ENCODE measurements at regions not wholly inside any gene's neighbourhood (a gene's known extent, or its start where the extent isn't known, plus 50 kb on each side); places are given as distances from the start of the nearest gene placed in this dataset.
"Not testable (repeated sequence)": the region's sequence is repeated elsewhere in the genome, so short reads cannot be mapped to it uniquely, and the experiment has no call there.

- TF ChIP-seq CTCF, POLR2A (IDR thresholded peaks at IDR 0.05): not testable (repeated sequence)
Measured at GRCh38 chr9:41648564-41648963, 459.4 kb upstream of the ZNG1F start.

All from adrenal gland (tissue), 5 donors.